Lower leg skin (tissue), 3 donors: ENCODE measurements at regions not wholly inside any gene's neighbourhood (a gene's known extent, or its start where the extent isn't known, plus 50 kb on each side); places are given as distances from the start of the nearest gene placed in this dataset.

Experiments used
- CTCF ChIP-seq, 3 donors: fragments of 450-650 bp; IDR thresholded peaks; one replicate each; pipeline ENCODE4 v1.5.1; 2016; ENCODE audit warnings: antibody characterized with exemption in 3 of 3, mild to moderate bottlenecking in 3 of 3, moderate library complexity in 2 of 3
- POLR2A ChIP-seq, 2 donors: fragments of 450-650 bp; IDR thresholded peaks; one replicate each; pipeline ENCODE4 v1.6.1; 2016 to 2017; ENCODE audit warnings: antibody characterized with exemption in 2 of 2, mild to moderate bottlenecking in 1 of 2, moderate library complexity in 1 of 2

- TF ChIP-seq CTCF (IDR thresholded peaks at IDR 0.05) (no peak), POLR2A (IDR thresholded peaks at IDR 0.05) (no peak)
Observed at GRCh38 chr1:82268826-82269225, 468.1 kb downstream of the ADGRL2 start.
